GM12891 (cell line): ENCODE measurements at regions not wholly inside any gene's neighbourhood (a gene's known extent, or its start where the extent isn't known, plus 50 kb on each side); places are given as distances from the start of the nearest gene placed in this dataset.

Experiments
- PAX5 ChIP-seq: IDR thresholded peaks from 2 replicates; pipeline ENCODE4 v1.6.1; 2011; ENCODE audit warnings: low read length, moderate library complexity, mild to moderate bottlenecking; ENCODE audit not compliant: insufficient read depth, severe bottlenecking
- POLR2A ChIP-seq: IDR thresholded peaks from 2 replicates; pipeline ENCODE4 v1.6.1; 2011; ENCODE audit warnings: low read depth, low read length, control low read depth
- POLR2AphosphoS5 ChIP-seq: IDR thresholded peaks from 2 replicates; pipeline ENCODE4 v1.6.1; 2011; ENCODE audit warnings: low read depth, low read length, control low read depth
- POU2F2 ChIP-seq: IDR thresholded peaks from 2 replicates; pipeline ENCODE4 v1.6.1; 2011; ENCODE audit warnings: low read depth, mild to moderate bottlenecking, control low read depth, low read length, moderate library complexity
- SPI1 ChIP-seq: IDR thresholded peaks from 2 replicates; pipeline ENCODE4 v1.6.1; 2011; ENCODE audit warnings: low read depth, low read length, control low read depth
- TAF1 ChIP-seq: IDR thresholded peaks from 2 replicates; pipeline ENCODE4 v1.6.1; 2011; ENCODE audit warnings: low read depth, low read length, control low read depth

DNA sequence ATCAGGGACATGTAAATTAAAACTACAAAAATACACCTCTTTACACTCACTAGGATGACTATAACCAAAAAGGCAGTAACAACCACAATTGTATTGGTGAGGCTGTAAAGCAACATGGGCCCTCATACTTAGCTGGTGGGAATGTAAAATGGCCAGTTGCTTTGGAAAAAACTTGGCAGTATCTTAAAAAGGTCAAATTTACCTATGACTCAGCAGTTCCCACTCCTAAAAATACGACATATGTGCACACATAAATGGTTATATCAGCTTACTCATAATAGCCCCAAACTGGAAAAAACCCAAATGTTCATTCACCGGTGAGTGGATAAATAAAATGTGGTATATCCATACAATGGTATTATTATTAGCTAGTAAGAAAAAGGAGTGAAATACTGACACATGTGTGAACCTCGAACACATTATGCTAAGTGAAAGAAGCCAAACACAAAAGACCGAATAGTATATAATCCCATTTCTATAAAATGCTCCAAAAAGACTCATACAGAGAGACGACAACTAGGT lies 391.4 kb downstream of the NPIPA8 start:
- TF ChIP-seq POLR2A (no peak), TAF1 (no peak), POLR2AphosphoS5 (no peak), SPI1 (no peak), PAX5 (no peak), POU2F2 (no peak)
